Vagina (tissue), 2 donors: ENCODE measurements at regions not wholly inside any gene's neighbourhood (a gene's known extent, or its start where the extent isn't known, plus 50 kb on each side); places are given as distances from the start of the nearest gene placed in this dataset.

Source experiments
- POLR2A ChIP-seq, 2 donors: fragments of 450-650 bp; IDR thresholded peaks; one replicate each; pipeline ENCODE4 v1.6.1; 2017; ENCODE audit warnings: antibody characterized with exemption in 2 of 2, mild to moderate bottlenecking in 2 of 2, moderate library complexity in 2 of 2
- TF ChIP-seq, protein P1 (sequence below), 3 experiments: fragments of 450-650 bp in 2 of 3; fragments of 200-600 bp in 1 of 3; sonication (generic) in 1 of 3; IDR thresholded peaks; one replicate each; pipeline ENCODE4 v1.5.1; 2017 to 2019; ENCODE audit warnings: antibody characterized with exemption in 3 of 3, mild to moderate bottlenecking in 2 of 3, moderate library complexity in 2 of 3

DNA sequence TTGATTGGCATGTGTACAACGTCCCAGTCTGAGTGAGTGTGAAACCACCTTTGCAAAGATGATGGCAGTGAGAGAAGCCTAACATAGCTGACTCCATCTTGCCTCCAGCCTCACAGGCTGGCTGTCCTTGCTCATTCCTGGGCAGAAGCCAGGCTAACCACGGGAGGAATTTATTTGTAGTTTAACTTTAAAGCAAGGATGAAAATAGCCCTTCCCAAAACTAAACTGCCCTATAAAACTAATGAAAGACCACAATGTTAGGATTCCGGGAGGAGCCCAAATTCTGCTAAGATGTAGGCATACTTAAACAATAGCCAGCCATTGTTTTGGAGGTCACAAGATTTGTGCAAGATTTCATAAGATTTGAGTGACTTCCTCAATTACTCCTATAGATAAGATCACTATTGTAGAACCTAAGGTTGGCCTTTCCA, 96.6 kb upstream of the LSM14A start:
- TF ChIP-seq, protein P1, sequence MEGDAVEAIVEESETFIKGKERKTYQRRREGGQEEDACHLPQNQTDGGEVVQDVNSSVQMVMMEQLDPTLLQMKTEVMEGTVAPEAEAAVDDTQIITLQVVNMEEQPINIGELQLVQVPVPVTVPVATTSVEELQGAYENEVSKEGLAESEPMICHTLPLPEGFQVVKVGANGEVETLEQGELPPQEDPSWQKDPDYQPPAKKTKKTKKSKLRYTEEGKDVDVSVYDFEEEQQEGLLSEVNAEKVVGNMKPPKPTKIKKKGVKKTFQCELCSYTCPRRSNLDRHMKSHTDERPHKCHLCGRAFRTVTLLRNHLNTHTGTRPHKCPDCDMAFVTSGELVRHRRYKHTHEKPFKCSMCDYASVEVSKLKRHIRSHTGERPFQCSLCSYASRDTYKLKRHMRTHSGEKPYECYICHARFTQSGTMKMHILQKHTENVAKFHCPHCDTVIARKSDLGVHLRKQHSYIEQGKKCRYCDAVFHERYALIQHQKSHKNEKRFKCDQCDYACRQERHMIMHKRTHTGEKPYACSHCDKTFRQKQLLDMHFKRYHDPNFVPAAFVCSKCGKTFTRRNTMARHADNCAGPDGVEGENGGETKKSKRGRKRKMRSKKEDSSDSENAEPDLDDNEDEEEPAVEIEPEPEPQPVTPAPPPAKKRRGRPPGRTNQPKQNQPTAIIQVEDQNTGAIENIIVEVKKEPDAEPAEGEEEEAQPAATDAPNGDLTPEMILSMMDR (IDR thresholded peaks at IDR 0.05) = no peak
- no peak for TF ChIP-seq POLR2A (IDR thresholded peaks at IDR 0.05)
